Head of caudate nucleus (tissue), 42 donors: ENCODE measurements at regions not wholly inside any gene's neighbourhood (a gene's known extent, or its start where the extent isn't known, plus 50 kb on each side); places are given as distances from the start of the nearest gene placed in this dataset.

ENCODE experiments used
- DNase-seq, 42 donors: peaks; one replicate each; pipeline versions ENCODE4 v3.0.0 to v3.0.0-alpha.2; 2020 to 2021; ENCODE audit warnings: mixed read lengths in 7 of 42
- intact Hi-C: fragments of 100-400 bp; cut with DNase I; formaldehyde crosslinking; loops from one replicate; pipeline ENCODE4 v1.15.0; 2022

GRCh38 chr6:165728216-165728615 is 65.2 kb upstream of the PDE10A start:
- intact Hi-C loops, result no loop called here
- DNase-seq, result no peak

GRCh38 chr6:165726965-165727381 is 63.9 kb upstream of the PDE10A start:
- DNase-seq, result no peak

GRCh38 chr6:165726290-165726875 is 63.3 kb upstream of the PDE10A start:
- intact Hi-C loops, result no loop called here
- DNase-seq, result no peak

More at GRCh38 chr6:165726965-165727381, 63.9 kb upstream of the PDE10A start:
- intact Hi-C loops, result no loop called here

GRCh38 chr6:165725201-165725600 is 62.2 kb upstream of the PDE10A start:
- intact Hi-C loops, result no loop called here
- DNase-seq, result no peak

GRCh38 chr6:165723326-165723725 is 60.3 kb upstream of the PDE10A start:
- DNase-seq, result no peak
- intact Hi-C loops, result no loop called here

- no peak for DNase-seq
- intact Hi-C loops, result no loop called here
Observed at GRCh38 chr6:165722022-165722421, 59.0 kb upstream of the PDE10A start.

GRCh38 chr6:165721356-165721755 is 58.3 kb upstream of the PDE10A start:
- intact Hi-C loops, result no loop called here
- no peak for DNase-seq

- DNase-seq, result no peak
- intact Hi-C loops, result no loop called here
Observed at GRCh38 chr6:165718491-165718891, 55.5 kb upstream of the PDE10A start.

GRCh38 chr6:165717732-165718465 is 54.9 kb upstream of the PDE10A start:
- intact Hi-C loops, result no loop called here
- no peak for DNase-seq

GRCh38 chr6:165716886-165717285 is 53.8 kb upstream of the PDE10A start:
- DNase-seq, result no peak
- intact Hi-C loops, result no loop called here

GRCh38 chr6:165715428-165715827 is 52.4 kb upstream of the PDE10A start:
- intact Hi-C loops, result no loop called here
- no peak for DNase-seq

- DNase-seq, result no peak
- intact Hi-C loops, result no loop called here
Observed at GRCh38 chr6:165714907-165715306, 51.9 kb upstream of the PDE10A start.

- intact Hi-C loops, result no loop called here
- no peak for DNase-seq
Observed at GRCh38 chr6:165713845-165714466, 50.9 kb upstream of the PDE10A start.
